ENCODE measurements at regions not wholly inside any gene's neighbourhood (a gene's known extent, or its start where the extent isn't known, plus 50 kb on each side); places are given as distances from the start of the nearest gene placed in this dataset.

DNA sequence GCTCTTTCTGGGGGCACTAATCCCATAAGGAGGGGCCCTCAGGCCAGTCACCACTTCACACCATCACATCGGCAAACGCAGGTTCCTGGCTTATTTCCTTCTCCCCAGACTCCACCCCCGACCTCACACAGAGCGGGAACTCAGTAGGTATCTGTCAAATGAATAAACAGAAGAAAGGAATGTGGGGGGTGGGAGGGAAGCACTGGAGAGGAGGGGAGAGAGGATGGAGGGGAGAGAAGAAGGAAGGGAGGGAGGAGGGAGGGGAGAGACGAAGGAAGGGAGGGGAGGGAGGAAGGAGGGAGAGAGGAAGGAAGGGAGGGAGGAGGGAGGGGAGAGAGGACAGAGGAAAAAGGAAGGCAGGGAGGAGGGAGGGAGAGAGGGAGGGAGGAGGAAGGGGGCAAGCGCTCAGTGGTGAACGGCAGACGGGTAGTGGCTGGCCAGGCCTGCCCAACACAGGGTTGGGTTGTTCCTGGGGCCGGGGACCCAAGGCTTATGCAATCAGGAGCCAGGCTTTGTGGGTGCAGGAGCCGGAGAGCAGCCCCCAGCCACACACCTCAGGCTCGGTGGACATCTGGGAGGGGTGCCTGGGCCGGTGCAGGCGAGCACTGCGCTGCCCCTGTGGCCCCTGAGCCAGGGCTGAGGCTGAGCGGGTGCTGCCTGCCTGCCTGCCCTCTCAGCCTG lies 52.6 kb upstream of the FBRSL1 start:
- H3K18ac ChIP-seq (ENCODE audit: low read depth, low read length): no peak overlapping the region
- no peak overlapping the region for H2BK20ac ChIP-seq (ENCODE audit: low read depth, low read length)
- no peaks in the 10 kb centered on the region for H3K9me3 ChIP-seq (ENCODE audit: control insufficient read depth, insufficient read depth, low read length)
- H3K9ac ChIP-seq (ENCODE audit: low read depth, low read length): no peak overlapping the region
- TF ChIP-seq NFE2L2 (IDR thresholded peaks at IDR 0.05; ENCODE audit: low read depth, low read length): no peak
- no peak for TF ChIP-seq RFX5 (IDR thresholded peaks at IDR 0.05; ENCODE audit: low read depth, low read length)
- no peak for TF ChIP-seq CHD1 (IDR thresholded peaks at IDR 0.05; ENCODE audit: low read depth, low read length)
- TF ChIP-seq, protein P1, sequence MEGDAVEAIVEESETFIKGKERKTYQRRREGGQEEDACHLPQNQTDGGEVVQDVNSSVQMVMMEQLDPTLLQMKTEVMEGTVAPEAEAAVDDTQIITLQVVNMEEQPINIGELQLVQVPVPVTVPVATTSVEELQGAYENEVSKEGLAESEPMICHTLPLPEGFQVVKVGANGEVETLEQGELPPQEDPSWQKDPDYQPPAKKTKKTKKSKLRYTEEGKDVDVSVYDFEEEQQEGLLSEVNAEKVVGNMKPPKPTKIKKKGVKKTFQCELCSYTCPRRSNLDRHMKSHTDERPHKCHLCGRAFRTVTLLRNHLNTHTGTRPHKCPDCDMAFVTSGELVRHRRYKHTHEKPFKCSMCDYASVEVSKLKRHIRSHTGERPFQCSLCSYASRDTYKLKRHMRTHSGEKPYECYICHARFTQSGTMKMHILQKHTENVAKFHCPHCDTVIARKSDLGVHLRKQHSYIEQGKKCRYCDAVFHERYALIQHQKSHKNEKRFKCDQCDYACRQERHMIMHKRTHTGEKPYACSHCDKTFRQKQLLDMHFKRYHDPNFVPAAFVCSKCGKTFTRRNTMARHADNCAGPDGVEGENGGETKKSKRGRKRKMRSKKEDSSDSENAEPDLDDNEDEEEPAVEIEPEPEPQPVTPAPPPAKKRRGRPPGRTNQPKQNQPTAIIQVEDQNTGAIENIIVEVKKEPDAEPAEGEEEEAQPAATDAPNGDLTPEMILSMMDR (conservative IDR thresholded peaks at IDR 0.05; ENCODE audit: low read depth, low read length): no peak
- TF ChIP-seq RCOR1 (IDR thresholded peaks at IDR 0.05; ENCODE audit: insufficient replicate concordance, low read length): no peak
- TF ChIP-seq RAD21 (IDR thresholded peaks at IDR 0.05; ENCODE audit: low read length): no peak
- no peak for TF ChIP-seq CEBPB (IDR thresholded peaks at IDR 0.05; ENCODE audit: low read depth, low read length)
- no peak for TF ChIP-seq POLR2A (IDR thresholded peaks at IDR 0.05; ENCODE audit: low read depth, low read length)
- TF ChIP-seq MAZ (IDR thresholded peaks at IDR 0.05; ENCODE audit: borderline replicate concordance, low read depth, low read length): no peak
- TF ChIP-seq, protein P2, sequence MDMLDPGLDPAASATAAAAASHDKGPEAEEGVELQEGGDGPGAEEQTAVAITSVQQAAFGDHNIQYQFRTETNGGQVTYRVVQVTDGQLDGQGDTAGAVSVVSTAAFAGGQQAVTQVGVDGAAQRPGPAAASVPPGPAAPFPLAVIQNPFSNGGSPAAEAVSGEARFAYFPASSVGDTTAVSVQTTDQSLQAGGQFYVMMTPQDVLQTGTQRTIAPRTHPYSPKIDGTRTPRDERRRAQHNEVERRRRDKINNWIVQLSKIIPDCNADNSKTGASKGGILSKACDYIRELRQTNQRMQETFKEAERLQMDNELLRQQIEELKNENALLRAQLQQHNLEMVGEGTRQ (IDR thresholded peaks at IDR 0.05; ENCODE audit: low read depth, low read length): no peak
- no peak for TF ChIP-seq MXI1 (IDR thresholded peaks at IDR 0.05; ENCODE audit: borderline replicate concordance, low read depth, low read length)
- H3K4me2 ChIP-seq (ENCODE audit: low read depth, low read length): no peak overlapping the region
- 31 to 100% methylated on average over 1 to 5 of the region's 15 CpGs for WGBS, 2 experiments (ENCODE audit: extremely low coverage in 2 of 2, insufficient read length in 1 of 2)
- H2AK5ac ChIP-seq (ENCODE audit: low read depth, low read length): no peak overlapping the region
- no peaks in the 10 kb centered on the region for H3K9me1 ChIP-seq (ENCODE audit: insufficient read depth, low read length)
- no peak overlapping the region for H2BK120ac ChIP-seq (ENCODE audit: low read depth, low read length)
- no peak overlapping the region for H4K5ac ChIP-seq (ENCODE audit: low read depth, low read length)
- H3K27ac ChIP-seq (ENCODE audit: insufficient read depth, low read length): no peak overlapping the region
- dilution Hi-C loops (cut with HindIII; ENCODE audit: low sequenced_read_pairs, unreplicated experiment): no loop called here
- H4K20me1 ChIP-seq (ENCODE audit: insufficient read depth, low read length): no peaks in the 10 kb centered on the region
- no peak for DNase-seq
- H3K79me1 ChIP-seq (ENCODE audit: low read depth in 1 of 2, low read length in 2 of 2): no peaks in the 10 kb centered on the region
- ChIA-PET CTCF (no interaction called here), POLR2A (ENCODE audit: unreplicated experiment) (no interaction called here)
- no peak overlapping the region for H2BK15ac ChIP-seq (ENCODE audit: low read depth, low read length)
- H3K23ac ChIP-seq (ENCODE audit: low read depth, low read length): no peak overlapping the region
- in situ Hi-C loops (cut with MboI; ENCODE audit: low sequenced_read_pairs): no loop called here
- H2BK5ac ChIP-seq (ENCODE audit: low read depth, low read length, poor library complexity, severe bottlenecking): no peak overlapping the region
- H3K4ac ChIP-seq (ENCODE audit: low read depth, low read length): no peak overlapping the region
- no peak for ATAC-seq (ENCODE audit: low read depth)
- H4K91ac ChIP-seq (ENCODE audit: insufficient read depth, low read depth, low read length): no peak overlapping the region
- H3K14ac ChIP-seq (replicated peaks; ENCODE audit: low read depth, low read length): no peak overlapping the region
- no peaks in the 10 kb centered on the region; the same call in 1 of the 2 replicates for H3K4me1 ChIP-seq (ENCODE audit: control insufficient read depth, insufficient read depth, low read length)
- no peak overlapping the region for H4K8ac ChIP-seq (ENCODE audit: low read depth in 2 of 2, low read length in 2 of 2)
- peaks cover 26% of the 10 kb centered on the region for H3K27me3 ChIP-seq (ENCODE audit: control insufficient read depth, insufficient read depth, low read length)
- H3K4me3 ChIP-seq (ENCODE audit: insufficient read depth, low read depth, low read length): no peak overlapping the region
- no peaks in the 10 kb centered on the region for H3K36me3 ChIP-seq (ENCODE audit: control insufficient read depth, insufficient read depth, low read length)
- BruUV-seq (replicated peaks): no TSS peak
- no peak overlapping the region for H2AFZ ChIP-seq (replicated peaks; ENCODE audit: low read length, poor library complexity)
- H2AK9ac ChIP-seq (replicated peaks; ENCODE audit: low read depth, low read length, poor library complexity): no peak overlapping the region
- H3K56ac ChIP-seq (ENCODE audit: extremely low read depth, insufficient read depth, low read length): no peak overlapping the region
- intact Hi-C loops (cut with micrococcal nuclease): no loop called here

Data from IMR-90 (cell line).